Muscle layer of colon (tissue), 2 donors: ENCODE measurements at regions not wholly inside any gene's neighbourhood (a gene's known extent, or its start where the extent isn't known, plus 50 kb on each side); places are given as distances from the start of the nearest gene placed in this dataset.
"Not testable (repeated sequence)": the region's sequence is repeated elsewhere in the genome, so short reads cannot be mapped to it uniquely, and the experiment has no call there.

ENCODE experiments used
- H3K27ac ChIP-seq: one replicate; pipeline ENCODE4 v1.7.0; 2013; ENCODE audit warnings: low read depth, mild to moderate bottlenecking, low read length, moderate library complexity
- H3K27me3 ChIP-seq, 2 donors: one replicate each; pipeline ENCODE4 v1.7.0; 2013; ENCODE audit warnings: low read length in 2 of 2, mild to moderate bottlenecking in 2 of 2; ENCODE audit not compliant: insufficient read depth in 2 of 2, control insufficient read depth in 1 of 2
- H3K36me3 ChIP-seq: one replicate; pipeline ENCODE4 v1.7.0; 2013; ENCODE audit warnings: mild to moderate bottlenecking, low read length; ENCODE audit not compliant: insufficient read depth
- H3K4me1 ChIP-seq: one replicate; pipeline ENCODE4 v1.7.0; 2013; ENCODE audit warnings: mild to moderate bottlenecking, low read length; ENCODE audit not compliant: insufficient read depth
- H3K4me3 ChIP-seq, 2 donors: one replicate each; pipeline ENCODE4 v1.7.0; 2013; ENCODE audit warnings: low read length in 2 of 2, low read depth in 1 of 2, mild to moderate bottlenecking in 1 of 2, moderate library complexity in 1 of 2
- H3K9ac ChIP-seq: one replicate; pipeline ENCODE4 v1.7.0; 2013; ENCODE audit warnings: low read length
- H3K9me3 ChIP-seq: one replicate; pipeline ENCODE4 v1.7.0; 2013; ENCODE audit warnings: mild to moderate bottlenecking, low read length
- donor health status: abdominal sarcoma.
- donor health status: Adenocarcinoma of cecum.

- Histone ChIP-seq H3K27ac (no peak overlapping the region), H3K27me3 (no peaks in the 10 kb centered on the region), H3K36me3 (no peaks in the 10 kb centered on the region), H3K9ac (no peak overlapping the region), H3K4me3 (no peak overlapping the region), H3K9me3 (no peaks in the 10 kb centered on the region), H3K4me1 (no peaks in the 10 kb centered on the region)
Observed at GRCh38 chr5:82738681-82739269, 338.4 kb downstream of the TMEM167A start.

- Histone ChIP-seq H3K4me1 (no peaks in the 10 kb centered on the region), H3K9ac (no peak overlapping the region), H3K27me3 (no peaks in the 10 kb centered on the region), H3K36me3 (no peaks in the 10 kb centered on the region), H3K4me3 (no peak overlapping the region), H3K9me3 (no peaks in the 10 kb centered on the region), H3K27ac (no peak overlapping the region)
Observed at GRCh38 chr5:82735160-82735789, 341.9 kb downstream of the TMEM167A start.

- H3K27ac ChIP-seq: no peak overlapping the region
- H3K9ac ChIP-seq: no peak overlapping the region
- H3K4me3 ChIP-seq: no peak overlapping the region
- H3K36me3 ChIP-seq: no peaks in the 10 kb centered on the region
- H3K27me3 ChIP-seq: no peaks in the 10 kb centered on the region
- H3K4me1 ChIP-seq: no peaks in the 10 kb centered on the region
- H3K9me3 ChIP-seq: no peaks in the 10 kb centered on the region
Observed at GRCh38 chr5:82734347-82734746, 342.8 kb downstream of the TMEM167A start.

GRCh38 chr5:82730913-82731312 lies 346.3 kb downstream of the TMEM167A start:
- no peaks in the 10 kb centered on the region for H3K9me3 ChIP-seq
- H3K4me3 ChIP-seq: no peak overlapping the region
- no peaks in the 10 kb centered on the region for H3K36me3 ChIP-seq
- H3K9ac ChIP-seq: no peak overlapping the region
- H3K27me3 ChIP-seq: no peaks in the 10 kb centered on the region
- no peaks in the 10 kb centered on the region for H3K4me1 ChIP-seq
- H3K27ac ChIP-seq: no peak overlapping the region

- Histone ChIP-seq H3K4me1 (no peaks in the 10 kb centered on the region), H3K9me3 (no peaks in the 10 kb centered on the region)
Observed at GRCh38 chr5:82728926-82729702, 348.1 kb downstream of the TMEM167A start.

GRCh38 chr5:82723168-82723567 lies 354.0 kb downstream of the TMEM167A start:
- Histone ChIP-seq H3K27me3 (no peaks in the 10 kb centered on the region), H3K9me3 (no peaks in the 10 kb centered on the region), H3K4me1 (no peaks in the 10 kb centered on the region), H3K27ac (no peak overlapping the region), H3K36me3 (no peaks in the 10 kb centered on the region), H3K9ac (no peak overlapping the region), H3K4me3 (no peak overlapping the region)

More at GRCh38 chr5:82728926-82729702, 348.1 kb downstream of the TMEM167A start:
- no peak overlapping the region for H3K4me3 ChIP-seq
- no peak overlapping the region for H3K27ac ChIP-seq
- no peaks in the 10 kb centered on the region for H3K36me3 ChIP-seq
- no peak overlapping the region for H3K9ac ChIP-seq
- no peaks in the 10 kb centered on the region for H3K27me3 ChIP-seq

- Histone ChIP-seq H3K9me3 (no peaks in the 10 kb centered on the region), H3K36me3 (no peaks in the 10 kb centered on the region), H3K4me3 (no peak overlapping the region), H3K9ac (no peak overlapping the region), H3K27ac (no peak overlapping the region), H3K4me1 (no peaks in the 10 kb centered on the region), H3K27me3 (no peaks in the 10 kb centered on the region)
Observed at GRCh38 chr5:82721087-82721410, 356.1 kb downstream of the TMEM167A start.

GRCh38 chr5:82720213-82721086 lies 356.7 kb downstream of the TMEM167A start:
- H3K36me3 ChIP-seq: no peaks in the 10 kb centered on the region
- H3K4me3 ChIP-seq: no peak overlapping the region
- H3K27ac ChIP-seq: no peak overlapping the region
- H3K9me3 ChIP-seq: no peaks in the 10 kb centered on the region
- no peaks in the 10 kb centered on the region for H3K27me3 ChIP-seq
- no peaks in the 10 kb centered on the region for H3K4me1 ChIP-seq
- no peak overlapping the region for H3K9ac ChIP-seq

- no peaks in the 10 kb centered on the region for H3K4me1 ChIP-seq
- H3K36me3 ChIP-seq: no peaks in the 10 kb centered on the region
- H3K27ac ChIP-seq: no peak overlapping the region
Observed at GRCh38 chr5:82719368-82719767, 357.8 kb downstream of the TMEM167A start.

GRCh38 chr5:82717738-82718137 lies 359.5 kb downstream of the TMEM167A start:
- Histone ChIP-seq H3K36me3 (no peaks in the 10 kb centered on the region), H3K9me3 (no peaks in the 10 kb centered on the region), H3K9ac (no peak overlapping the region), H3K4me1 (no peaks in the 10 kb centered on the region), H3K27ac (no peak overlapping the region), H3K27me3 (no peaks in the 10 kb centered on the region), H3K4me3 (no peak overlapping the region)

More at GRCh38 chr5:82719368-82719767, 357.8 kb downstream of the TMEM167A start:
- Histone ChIP-seq H3K27me3 (no peaks in the 10 kb centered on the region), H3K4me3 (no peak overlapping the region), H3K9me3 (no peaks in the 10 kb centered on the region), H3K9ac (no peak overlapping the region)

GRCh38 chr5:82714732-82715131 lies 362.5 kb downstream of the TMEM167A start:
- not testable (repeated sequence) for H3K9ac ChIP-seq, H3K36me3 ChIP-seq, H3K27me3 ChIP-seq, H3K4me1 ChIP-seq, H3K27ac ChIP-seq, H3K4me3 ChIP-seq, H3K9me3 ChIP-seq
